ENCODE measurements at regions not wholly inside any gene's neighbourhood (a gene's known extent, or its start where the extent isn't known, plus 50 kb on each side); places are given as distances from the start of the nearest gene placed in this dataset.
A peak's percentile ranks its signal among the peaks of the same experiment; 100 is the strongest.

DNA sequence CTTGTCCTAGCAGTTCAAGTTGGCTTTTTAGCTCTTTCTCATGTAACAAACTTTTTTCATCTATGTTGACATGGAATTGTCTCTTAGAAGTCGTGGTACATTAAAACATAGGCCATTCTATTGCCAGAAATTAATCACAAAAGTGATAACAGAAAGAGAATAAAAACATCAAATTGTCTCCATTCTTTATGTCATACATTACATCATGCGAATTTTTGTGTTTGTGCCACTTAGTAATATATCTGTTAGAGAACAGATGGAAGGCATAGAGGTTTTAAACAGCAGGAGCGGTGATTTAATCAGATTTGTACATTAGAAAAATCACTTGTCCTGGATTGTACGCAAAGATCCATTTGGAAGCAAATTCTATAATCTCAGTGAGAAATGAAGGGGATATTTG, 136.5 kb upstream of the CDH20 start:
- WGBS (ENCODE audit: extremely low coverage, insufficient coverage, insufficient read length) = no CpG with 5 or more reads among the region's 4 CpGs
- H4K12ac ChIP-seq (ENCODE audit: low read depth, low read length) = no peak overlapping the region
- H2BK5ac ChIP-seq (ENCODE audit: low read depth, low read length, poor library complexity) = no peak overlapping the region
- no peak overlapping the region for H2BK12ac ChIP-seq (ENCODE audit: low read length)
- no peak overlapping the region for H3K9ac ChIP-seq (ENCODE audit: low read length)
- no peak overlapping the region for H2BK120ac ChIP-seq (ENCODE audit: insufficient read depth, low read length, poor library complexity)
- no peak overlapping the region for H4K8ac ChIP-seq (ENCODE audit: low read depth, low read length)
- H3K4ac ChIP-seq (ENCODE audit: low read depth, low read length) = no peak overlapping the region
- H3K27ac ChIP-seq (ENCODE audit: low read depth, low read length) = no peak overlapping the region
- no peak overlapping the region for H3K4me2 ChIP-seq (ENCODE audit: low read length)
- no peaks in the 10 kb centered on the region for H3K27me3 ChIP-seq (ENCODE audit: insufficient read depth, low read length)
- H3K36me3 ChIP-seq (ENCODE audit: control insufficient read depth in 1 of 2, insufficient read depth in 2 of 2, low read length in 2 of 2) = no peaks in the 10 kb centered on the region
- no peak overlapping the region for H2AK5ac ChIP-seq (ENCODE audit: low read length)
- peaks cover 0 to 4% of the 10 kb centered on the region in 2 experiments for H3K4me1 ChIP-seq (ENCODE audit: control insufficient read depth in 1 of 2, insufficient read depth in 2 of 2, low read length in 2 of 2)
- no peak overlapping the region for H3K14ac ChIP-seq (ENCODE audit: low read length)
- H2AFZ ChIP-seq (ENCODE audit: insufficient read depth, low read length, poor library complexity) = no peak overlapping the region
- H3K4me3 ChIP-seq (ENCODE audit: low read depth, low read length) = no peak overlapping the region
- no peak for DNase-seq
- H3K79me2 ChIP-seq (ENCODE audit: control insufficient read depth, insufficient read depth, low read length, poor library complexity) = no peaks in the 10 kb centered on the region
- H3K18ac ChIP-seq (ENCODE audit: low read length) = no peak overlapping the region
- no peak overlapping the region for H4K91ac ChIP-seq (ENCODE audit: low read depth, low read length)
- H3K23ac ChIP-seq (ENCODE audit: low read length) = no peak overlapping the region
- H3K9me3 ChIP-seq (ENCODE audit: insufficient read depth, low read depth, low read length) = no peaks in the 10 kb centered on the region
- H3K79me1 ChIP-seq (ENCODE audit: low read length) = peaks cover 3% of the 10 kb centered on the region

DNA sequence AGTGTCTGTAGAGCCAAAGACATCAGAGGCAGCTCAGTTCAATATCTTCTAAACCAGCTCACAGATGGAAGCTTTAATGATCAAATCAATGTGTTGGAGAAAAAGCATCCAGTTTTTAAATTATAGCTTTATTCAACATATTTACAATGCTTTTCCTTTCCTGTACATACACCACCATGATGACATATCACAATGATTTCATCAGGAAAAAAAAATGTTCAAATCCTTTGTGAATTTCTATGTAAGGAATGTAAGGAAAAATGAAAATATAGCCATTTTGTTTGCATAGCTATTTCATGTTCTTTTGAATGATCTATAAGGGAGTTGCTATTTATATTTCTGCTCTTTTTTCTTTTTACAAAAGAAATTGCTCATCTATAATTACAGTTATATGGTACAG, 134.7 kb upstream of the CDH20 start:
- Histone ChIP-seq H2BK120ac (ENCODE audit: insufficient read depth, low read length, poor library complexity) (no peak overlapping the region), H4K91ac (ENCODE audit: low read depth, low read length) (no peak overlapping the region)
- peak in 1 of 2 donors; percentile 29 for DNase-seq

DNA sequence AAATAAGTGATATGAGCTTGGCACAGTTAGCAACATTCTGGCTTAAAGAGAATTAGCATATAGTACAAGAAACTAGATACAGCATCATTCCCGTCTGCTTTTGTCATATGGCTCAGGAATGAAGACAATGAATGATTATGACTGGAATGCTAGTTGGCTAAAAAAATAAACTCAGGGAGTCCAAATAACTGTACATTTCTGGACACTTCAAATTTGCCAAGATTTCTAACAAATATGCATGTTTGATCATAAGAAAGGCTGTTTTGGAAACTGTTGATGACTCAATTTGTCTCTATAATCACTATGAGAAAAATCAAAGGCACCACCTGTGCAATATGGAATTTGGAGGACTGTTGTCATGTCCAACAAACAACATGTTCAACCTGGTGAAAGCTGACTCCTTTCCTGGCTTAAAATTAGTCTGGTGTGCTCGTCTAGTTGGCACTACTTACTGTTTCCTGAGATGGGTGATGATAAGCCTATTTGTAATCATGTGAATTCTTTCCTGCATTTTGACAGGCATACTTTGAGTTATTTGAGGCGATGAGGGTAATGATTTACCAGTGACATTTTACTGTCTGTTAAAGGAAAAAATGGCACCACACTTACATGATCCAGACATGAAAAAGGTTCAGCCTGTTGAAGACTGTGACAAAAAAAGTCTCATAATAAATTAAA, 133.9 kb upstream of the CDH20 start:
- DNase-seq = peak; percentile 37 to 90
- no peak overlapping the region for H3K23ac ChIP-seq (ENCODE audit: low read length)
- H3K4me2 ChIP-seq (ENCODE audit: low read length) = no peak overlapping the region
- no peak overlapping the region for H3K14ac ChIP-seq (ENCODE audit: low read length)
- peak overlapping the region; percentile 43 for H2BK120ac ChIP-seq (ENCODE audit: insufficient read depth, low read length, poor library complexity)
- peaks cover 0 to 4% of the 10 kb centered on the region in 2 experiments for H3K4me1 ChIP-seq (ENCODE audit: control insufficient read depth in 1 of 2, insufficient read depth in 2 of 2, low read length in 2 of 2)
- no peaks in the 10 kb centered on the region for H3K9me3 ChIP-seq (ENCODE audit: insufficient read depth, low read depth, low read length)
- H3K4me3 ChIP-seq (ENCODE audit: low read depth, low read length) = no peak overlapping the region
- no CpG with 5 or more reads among the region's 3 CpGs for WGBS (ENCODE audit: extremely low coverage, insufficient coverage, insufficient read length)
- no peaks in the 10 kb centered on the region for H3K79me2 ChIP-seq (ENCODE audit: control insufficient read depth, insufficient read depth, low read length, poor library complexity)
- H2BK12ac ChIP-seq (ENCODE audit: low read length) = no peak overlapping the region
- no peak overlapping the region for H3K9ac ChIP-seq (ENCODE audit: low read length)
- H3K18ac ChIP-seq (ENCODE audit: low read length) = no peak overlapping the region
- H4K8ac ChIP-seq (ENCODE audit: low read depth, low read length) = no peak overlapping the region
- H3K79me1 ChIP-seq (ENCODE audit: low read length) = peaks cover 3% of the 10 kb centered on the region
- no peaks in the 10 kb centered on the region for H3K27me3 ChIP-seq (ENCODE audit: insufficient read depth, low read length)
- H3K36me3 ChIP-seq (ENCODE audit: control insufficient read depth in 1 of 2, insufficient read depth in 2 of 2, low read length in 2 of 2) = no peaks in the 10 kb centered on the region
- H3K27ac ChIP-seq (ENCODE audit: low read depth, low read length) = no peak overlapping the region
- no peak overlapping the region for H2AFZ ChIP-seq (ENCODE audit: insufficient read depth, low read length, poor library complexity)
- H4K91ac ChIP-seq (ENCODE audit: low read depth, low read length) = no peak overlapping the region
- no peak overlapping the region for H2BK5ac ChIP-seq (ENCODE audit: low read depth, low read length, poor library complexity)
- no peak overlapping the region for H3K4ac ChIP-seq (ENCODE audit: low read depth, low read length)
- H2AK5ac ChIP-seq (ENCODE audit: low read length) = no peak overlapping the region
- no peak overlapping the region for H4K12ac ChIP-seq (ENCODE audit: low read depth, low read length)

More for the DNA sequence above, 134.7 kb upstream of the CDH20 start:
- Histone ChIP-seq H2AFZ (ENCODE audit: insufficient read depth, low read length, poor library complexity) (no peak overlapping the region), H3K9ac (ENCODE audit: low read length) (no peak overlapping the region), H3K9me3 (ENCODE audit: insufficient read depth, low read depth, low read length) (no peaks in the 10 kb centered on the region), H3K4ac (ENCODE audit: low read depth, low read length) (no peak overlapping the region), H3K4me2 (ENCODE audit: low read length) (no peak overlapping the region), H3K79me1 (ENCODE audit: low read length) (peaks cover 3% of the 10 kb centered on the region), H2AK5ac (ENCODE audit: low read length) (no peak overlapping the region), H3K14ac (ENCODE audit: low read length) (no peak overlapping the region), H3K18ac (ENCODE audit: low read length) (no peak overlapping the region), H2BK5ac (ENCODE audit: low read depth, low read length, poor library complexity) (no peak overlapping the region), H3K23ac (ENCODE audit: low read length) (no peak overlapping the region), H3K79me2 (ENCODE audit: control insufficient read depth, insufficient read depth, low read length, poor library complexity) (no peaks in the 10 kb centered on the region), H3K4me3 (ENCODE audit: low read depth, low read length) (no peak overlapping the region), H2BK12ac (ENCODE audit: low read length) (no peak overlapping the region), H4K12ac (ENCODE audit: low read depth, low read length) (no peak overlapping the region), H3K36me3 (ENCODE audit: control insufficient read depth in 1 of 2, insufficient read depth in 2 of 2, low read length in 2 of 2) (no peaks in the 10 kb centered on the region), H4K8ac (ENCODE audit: low read depth, low read length) (no peak overlapping the region), H3K27me3 (ENCODE audit: insufficient read depth, low read length) (no peaks in the 10 kb centered on the region), H3K4me1 (ENCODE audit: control insufficient read depth in 1 of 2, insufficient read depth in 2 of 2, low read length in 2 of 2) (peaks cover 0 to 4% of the 10 kb centered on the region in 2 experiments), H3K27ac (ENCODE audit: low read depth, low read length) (no peak overlapping the region)

DNA sequence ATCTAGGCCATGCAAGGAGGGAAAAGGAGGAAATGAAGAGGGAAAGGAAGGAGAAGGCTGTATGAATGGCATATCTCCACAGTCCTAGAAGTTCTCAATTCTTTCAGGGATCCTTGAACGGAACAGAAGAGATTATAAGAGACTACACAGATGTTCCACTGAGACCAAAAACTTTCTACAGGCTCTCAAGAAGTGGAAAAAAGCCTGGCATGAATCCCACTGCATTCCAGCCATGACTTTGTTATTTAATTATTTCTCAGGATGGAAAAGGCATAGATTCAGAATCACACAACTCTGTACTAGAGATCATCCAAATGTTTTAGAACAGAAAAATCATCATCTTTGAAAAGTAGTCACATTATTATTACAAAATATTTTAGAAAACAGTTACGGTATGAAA, 131.7 kb upstream of the CDH20 start:
- Histone ChIP-seq H2BK12ac (ENCODE audit: low read length) (no peak overlapping the region), H2BK120ac (ENCODE audit: insufficient read depth, low read length, poor library complexity) (no peak overlapping the region), H3K9me3 (ENCODE audit: insufficient read depth, low read depth, low read length) (no peaks in the 10 kb centered on the region), H3K14ac (ENCODE audit: low read length) (no peak overlapping the region), H3K18ac (ENCODE audit: low read length) (no peak overlapping the region), H3K27ac (ENCODE audit: low read depth, low read length) (no peak overlapping the region), H4K12ac (ENCODE audit: low read depth, low read length) (no peak overlapping the region), H2AFZ (ENCODE audit: insufficient read depth, low read length, poor library complexity) (no peak overlapping the region), H3K4me2 (ENCODE audit: low read length) (no peak overlapping the region), H3K9ac (ENCODE audit: low read length) (no peak overlapping the region), H3K36me3 (ENCODE audit: control insufficient read depth in 1 of 2, insufficient read depth in 2 of 2, low read length in 2 of 2) (no peaks in the 10 kb centered on the region), H4K8ac (ENCODE audit: low read depth, low read length) (no peak overlapping the region), H3K23ac (ENCODE audit: low read length) (no peak overlapping the region), H2AK5ac (ENCODE audit: low read length) (no peak overlapping the region), H3K79me2 (ENCODE audit: control insufficient read depth, insufficient read depth, low read length, poor library complexity) (no peaks in the 10 kb centered on the region), H2BK5ac (ENCODE audit: low read depth, low read length, poor library complexity) (no peak overlapping the region), H3K79me1 (ENCODE audit: low read length) (peaks cover 3% of the 10 kb centered on the region), H4K91ac (ENCODE audit: low read depth, low read length) (no peak overlapping the region), H3K27me3 (ENCODE audit: insufficient read depth, low read length) (no peaks in the 10 kb centered on the region), H3K4ac (ENCODE audit: low read depth, low read length) (no peak overlapping the region), H3K4me1 (ENCODE audit: control insufficient read depth in 1 of 2, insufficient read depth in 2 of 2, low read length in 2 of 2) (peaks cover 0 to 4% of the 10 kb centered on the region in 2 experiments), H3K4me3 (ENCODE audit: low read depth, low read length) (no peak overlapping the region)
- no peak for DNase-seq
- WGBS (ENCODE audit: extremely low coverage, insufficient coverage, insufficient read length) = no CpG with 5 or more reads among the region's 2 CpGs
